Caco-2 (cell line): ENCODE measurements at regions not wholly inside any gene's neighbourhood (a gene's known extent, or its start where the extent isn't known, plus 50 kb on each side); places are given as distances from the start of the nearest gene placed in this dataset.

ENCODE experiments used
- BruUV-seq: library from RNA; stranded (reverse); fragments of 400-500 nt; replicated peaks from 2 replicates; lab custom pipeline; 2021; lab: Mats Ljungman, UMichigan
- CTCF ChIA-PET: fragments of 300-600 bp; sonication (Branson Sonifier 250); formaldehyde crosslinking; loops from one replicate; lab custom pipeline; 2022; ENCODE audit warnings: antibody characterized with exemption; lab: Charles Lee
- POLR2A ChIA-PET: fragments of 300-600 bp; sonication (Branson Sonifier 250); formaldehyde crosslinking; loops from one replicate; lab custom pipeline; 2022; ENCODE audit warnings: antibody characterized with exemption; lab: Charles Lee
- DNase-seq, 2 experiments: peaks; one replicate each; pipeline versions ENCODE4 v3.0.0 to v3.0.0-alpha.2; 2020 to 2022
- H3K27me3 ChIP-seq: replicated peaks from 2 replicates; pipeline ENCODE4 v1.6.0; 2011; ENCODE audit warnings: low read length; ENCODE audit not compliant: control insufficient read depth, insufficient read depth
- H3K36me3 ChIP-seq: 2 replicates; pipeline ENCODE4 v1.5.1; 2011; ENCODE audit warnings: low read length; ENCODE audit not compliant: control insufficient read depth, insufficient read depth
- H3K4me1 ChIP-seq: fragments of 250-450 bp; sonication (Bioruptor Pico); 2 replicates; pipeline ENCODE4 v1.5.1; 2020; ENCODE audit warnings: mild to moderate bottlenecking
- H3K4me3 ChIP-seq: 2 replicates; pipeline ENCODE4 v1.5.1; 2011; ENCODE audit warnings: low read depth, mild to moderate bottlenecking, control low read depth, low read length
- H3K9me3 ChIP-seq: fragments of 250-450 bp; sonication (Bioruptor Pico); 2 replicates; pipeline ENCODE4 v1.5.1; 2020; ENCODE audit warnings: mild to moderate bottlenecking, moderate library complexity
- H3K27ac Mint-ChIP-seq: one replicate; pipeline ENCODE4 v1.8.0; 2022; ENCODE audit warnings: mixed read lengths; ENCODE audit not compliant: unreplicated experiment
- H3K27me3 Mint-ChIP-seq: one replicate; pipeline ENCODE4 v1.8.0; 2022; ENCODE audit warnings: mixed read lengths; ENCODE audit not compliant: insufficient read depth, unreplicated experiment
- H3K36me3 Mint-ChIP-seq: one replicate; pipeline ENCODE4 v1.8.0; 2022; ENCODE audit warnings: mild to moderate bottlenecking, mixed read lengths; ENCODE audit not compliant: insufficient read depth, unreplicated experiment
- H3K4me1 Mint-ChIP-seq: one replicate; pipeline ENCODE4 v1.8.0; 2022; ENCODE audit warnings: low read depth, mixed read lengths; ENCODE audit not compliant: unreplicated experiment
- H3K4me3 Mint-ChIP-seq: one replicate; pipeline ENCODE4 v1.8.0; 2022; ENCODE audit warnings: mild to moderate bottlenecking, moderate library complexity, mixed read lengths; ENCODE audit not compliant: unreplicated experiment
- H3K9me3 Mint-ChIP-seq: one replicate; pipeline ENCODE4 v1.8.0; 2022; ENCODE audit warnings: mixed read lengths; ENCODE audit not compliant: unreplicated experiment
- intact Hi-C: fragments of 100-400 bp; cut with micrococcal nuclease; formaldehyde crosslinking; loops from one replicate; pipeline ENCODE4 v1.10.0; 2022; ENCODE audit not compliant: unreplicated experiment
- TF ChIP-seq, protein P1 (sequence below), 2 experiments: fragments of 200-600 bp in 1 of 2; IDR thresholded peaks; 1 replicate in 1 of 2; 2 replicates in 1 of 2; pipeline versions ENCODE4 v1.5.1 to v1.8.0; 2011 to 2022; ENCODE audit warnings: antibody characterized with exemption in 1 of 2, control low read depth in 1 of 2, inconsistent platforms in 1 of 2, low read depth in 1 of 2, low read length in 1 of 2, mild to moderate bottlenecking in 1 of 2, moderate library complexity in 1 of 2; ENCODE audit not compliant: insufficient read depth in 1 of 2, severe bottlenecking in 1 of 2, unreplicated experiment in 1 of 2

DNA sequence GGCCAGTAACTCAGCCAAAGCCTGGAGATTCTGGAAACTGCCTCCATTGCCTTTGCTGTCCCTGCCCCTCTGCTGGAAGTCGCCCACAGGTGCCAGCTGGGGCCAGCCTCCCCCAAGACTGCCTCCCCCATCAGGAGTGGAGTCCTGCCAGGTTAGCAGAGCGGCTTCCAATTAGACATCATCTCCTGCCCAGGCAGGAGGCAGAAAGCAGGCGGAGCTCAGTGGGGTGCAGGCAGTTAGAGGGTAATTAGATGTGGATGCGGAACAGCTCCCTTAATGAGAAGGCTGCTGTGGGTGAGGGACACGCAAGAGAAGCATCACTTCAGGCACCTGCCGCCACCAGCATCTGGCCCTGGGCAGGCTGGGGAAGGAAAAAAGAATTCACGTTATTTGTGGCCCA lies 90.9 kb upstream of the TP53I11 start:
- Mint-ChIP-seq H3K9me3 (peaks cover 9% of the 10 kb centered on the region), H3K36me3 (no peaks in the 10 kb centered on the region), H3K27ac (no peak overlapping the region), H3K4me3 (no peak overlapping the region), H3K27me3 (peaks cover 18% of the 10 kb centered on the region), H3K4me1 (no peaks in the 10 kb centered on the region)
- ChIA-PET CTCF (interaction anchor here (1.4 kb wide), 1 partner anchor 63 kb away, joined by 3 read pairs; no protein-coding TSS in a partner anchor), POLR2A (no interaction called here)
- no peak overlapping the region for H3K4me3 ChIP-seq
- DNase-seq, result no peak
- H3K27me3 ChIP-seq, result peaks cover 1% of the 10 kb centered on the region; the same call in 1 of the 2 replicates
- intact Hi-C loops, result no loop called here
- BruUV-seq, result no TSS peak
- no peaks in the 10 kb centered on the region for H3K4me1 ChIP-seq
- H3K36me3 ChIP-seq, result no peaks in the 10 kb centered on the region
- TF ChIP-seq, protein P1, sequence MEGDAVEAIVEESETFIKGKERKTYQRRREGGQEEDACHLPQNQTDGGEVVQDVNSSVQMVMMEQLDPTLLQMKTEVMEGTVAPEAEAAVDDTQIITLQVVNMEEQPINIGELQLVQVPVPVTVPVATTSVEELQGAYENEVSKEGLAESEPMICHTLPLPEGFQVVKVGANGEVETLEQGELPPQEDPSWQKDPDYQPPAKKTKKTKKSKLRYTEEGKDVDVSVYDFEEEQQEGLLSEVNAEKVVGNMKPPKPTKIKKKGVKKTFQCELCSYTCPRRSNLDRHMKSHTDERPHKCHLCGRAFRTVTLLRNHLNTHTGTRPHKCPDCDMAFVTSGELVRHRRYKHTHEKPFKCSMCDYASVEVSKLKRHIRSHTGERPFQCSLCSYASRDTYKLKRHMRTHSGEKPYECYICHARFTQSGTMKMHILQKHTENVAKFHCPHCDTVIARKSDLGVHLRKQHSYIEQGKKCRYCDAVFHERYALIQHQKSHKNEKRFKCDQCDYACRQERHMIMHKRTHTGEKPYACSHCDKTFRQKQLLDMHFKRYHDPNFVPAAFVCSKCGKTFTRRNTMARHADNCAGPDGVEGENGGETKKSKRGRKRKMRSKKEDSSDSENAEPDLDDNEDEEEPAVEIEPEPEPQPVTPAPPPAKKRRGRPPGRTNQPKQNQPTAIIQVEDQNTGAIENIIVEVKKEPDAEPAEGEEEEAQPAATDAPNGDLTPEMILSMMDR (IDR thresholded peaks at IDR 0.05; ENCODE audit: insufficient read depth in 1 of 2, low read depth in 1 of 2, low read length in 1 of 2, severe bottlenecking in 1 of 2, unreplicated experiment in 1 of 2), result no peak
- H3K9me3 ChIP-seq, result no peaks in the 10 kb centered on the region

DNA sequence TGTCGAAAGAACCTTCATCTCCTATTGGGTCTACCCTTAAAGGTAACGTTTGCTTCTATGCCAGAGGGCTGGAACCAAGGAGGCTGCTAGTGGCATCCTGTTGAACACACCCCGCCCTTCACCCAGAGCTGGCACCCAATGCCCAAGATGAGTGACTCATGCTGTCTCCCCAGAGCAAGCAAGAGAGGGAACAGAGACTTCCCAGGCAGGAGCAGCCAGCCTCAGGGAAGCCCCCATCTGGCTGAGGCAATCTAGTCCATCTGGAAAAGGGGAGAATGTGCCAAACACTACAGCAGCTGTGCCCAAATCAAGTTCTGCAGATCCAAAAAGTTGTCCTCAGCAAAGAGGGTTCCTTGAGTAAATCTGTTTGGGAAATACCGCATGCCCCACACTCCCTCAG lies 91.9 kb upstream of the TP53I11 start:
- TF ChIP-seq, protein P1 (IDR thresholded peaks at IDR 0.05; ENCODE audit: insufficient read depth in 1 of 2, low read depth in 1 of 2, low read length in 1 of 2, severe bottlenecking in 1 of 2, unreplicated experiment in 1 of 2), result no peak
- H3K9me3 Mint-ChIP-seq, result peaks cover 9% of the 10 kb centered on the region
- H3K27ac Mint-ChIP-seq, result no peak overlapping the region
- no TSS peak for BruUV-seq
- Histone ChIP-seq H3K4me1 (no peaks in the 10 kb centered on the region), H3K27me3 (peaks cover 1% of the 10 kb centered on the region; the same call in 1 of the 2 replicates), H3K36me3 (no peaks in the 10 kb centered on the region), H3K9me3 (no peaks in the 10 kb centered on the region), H3K4me3 (no peak overlapping the region)
- ChIA-PET CTCF (no interaction called here), POLR2A (no interaction called here)
- no peaks in the 10 kb centered on the region for H3K36me3 Mint-ChIP-seq
- H3K4me1 Mint-ChIP-seq, result no peaks in the 10 kb centered on the region
- H3K4me3 Mint-ChIP-seq, result no peak overlapping the region
- intact Hi-C loops, result no loop called here
- H3K27me3 Mint-ChIP-seq, result peaks cover 14% of the 10 kb centered on the region
- no peak for DNase-seq

DNA sequence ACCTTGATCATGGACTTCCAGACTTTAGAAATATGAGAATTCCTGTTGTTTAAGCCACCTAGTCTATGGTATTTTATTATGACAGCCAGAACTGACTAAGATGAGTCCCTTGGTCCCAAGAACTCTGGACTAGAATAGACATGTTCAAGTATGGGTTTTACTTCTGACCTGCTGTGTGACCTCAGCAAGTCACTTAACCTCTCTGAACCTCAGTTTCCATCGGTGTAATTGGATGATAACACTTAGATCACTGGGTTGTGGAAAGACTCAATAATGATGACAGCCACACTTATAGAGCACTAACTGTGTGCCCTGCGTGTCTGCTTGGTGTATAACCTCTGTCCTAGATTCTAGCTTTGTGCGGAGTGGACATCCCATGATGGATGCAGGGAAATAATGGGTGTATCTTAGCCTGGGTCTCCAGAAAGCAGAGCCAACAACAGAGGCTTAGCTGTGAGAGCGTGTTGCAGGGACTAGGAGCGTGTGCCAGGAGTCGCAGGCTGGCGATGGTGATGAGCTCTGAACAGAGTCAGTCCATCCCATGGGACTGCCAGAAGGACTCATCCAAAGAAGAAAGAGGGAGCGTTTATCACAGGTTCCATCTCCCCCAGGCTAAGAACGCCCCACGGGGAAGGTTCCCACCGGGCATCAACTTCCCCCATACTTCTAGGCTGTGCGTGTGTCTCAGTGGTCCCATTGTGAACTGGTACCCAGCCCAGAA lies 93.2 kb upstream of the TP53I11 start:
- ChIA-PET POLR2A (no interaction called here), CTCF (no interaction called here)
- Histone ChIP-seq H3K27me3 (peaks cover 1% of the 10 kb centered on the region; the same call in 1 of the 2 replicates), H3K4me1 (no peaks in the 10 kb centered on the region), H3K9me3 (no peaks in the 10 kb centered on the region), H3K4me3 (no peak overlapping the region), H3K36me3 (no peaks in the 10 kb centered on the region)
- TF ChIP-seq, protein P1 (IDR thresholded peaks at IDR 0.05; ENCODE audit: insufficient read depth in 1 of 2, low read depth in 1 of 2, low read length in 1 of 2, severe bottlenecking in 1 of 2, unreplicated experiment in 1 of 2), result no peak
- H3K4me1 Mint-ChIP-seq, result no peaks in the 10 kb centered on the region
- intact Hi-C loops, result no loop called here
- H3K36me3 Mint-ChIP-seq, result no peaks in the 10 kb centered on the region
- H3K27ac Mint-ChIP-seq, result no peak overlapping the region
- H3K9me3 Mint-ChIP-seq, result peaks cover 2% of the 10 kb centered on the region
- BruUV-seq, result no TSS peak
- peaks cover 6% of the 10 kb centered on the region for H3K27me3 Mint-ChIP-seq
- H3K4me3 Mint-ChIP-seq, result no peak overlapping the region
- no peak for DNase-seq
